ENCODE measurements at regions not wholly inside any gene's neighbourhood (a gene's known extent, or its start where the extent isn't known, plus 50 kb on each side); places are given as distances from the start of the nearest gene placed in this dataset.

DNA sequence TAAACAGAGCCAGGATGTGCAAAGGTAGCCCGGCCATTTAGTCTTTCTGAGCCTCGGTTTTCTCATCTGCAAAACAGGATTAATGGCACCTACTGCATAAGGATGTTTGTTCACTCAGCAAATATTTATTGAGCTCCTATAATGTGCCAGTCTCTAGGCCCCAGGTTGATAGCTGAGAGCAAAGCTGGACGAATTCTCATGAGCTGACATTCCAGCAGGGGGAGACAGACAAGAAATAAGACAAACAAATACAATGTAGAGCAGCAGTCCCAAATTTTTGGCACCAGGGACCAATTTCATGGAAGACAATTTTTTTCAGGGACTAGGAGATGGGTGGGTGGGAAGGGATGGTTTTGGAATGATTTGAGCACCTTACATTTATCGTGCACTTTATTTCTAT is 74.3 kb upstream of the PAX7 start:
- Histone ChIP-seq H3K4me3 (ENCODE audit: low read depth, low read length, poor library complexity, severe bottlenecking) (no peak overlapping the region), H3K9me3 (ENCODE audit: low read length) (no peaks in the 10 kb centered on the region), H3F3A (ENCODE audit: insufficient read depth, low read length) (no peaks in the 10 kb centered on the region), H3K4me2 (ENCODE audit: low read length) (no peak overlapping the region), H4K20me1 (ENCODE audit: insufficient read depth, low read length) (no peaks in the 10 kb centered on the region), H3K9ac (ENCODE audit: low read length) (no peak overlapping the region), H2AFZ (ENCODE audit: low read length) (no peak overlapping the region), H3K27ac (ENCODE audit: low read depth, low read length, poor library complexity, severe bottlenecking) (no peak overlapping the region), H3K9me2 (ENCODE audit: low read depth, low read length) (no peaks in the 10 kb centered on the region), H3K36me3 (ENCODE audit: insufficient read depth, low read length) (no peaks in the 10 kb centered on the region), H3K4me1 (ENCODE audit: insufficient read depth, low read length, severe bottlenecking) (no peaks in the 10 kb centered on the region), H3K79me2 (ENCODE audit: insufficient read depth, low read length) (no peaks in the 10 kb centered on the region), H3K27me3 (ENCODE audit: insufficient read depth, low read length) (no peaks in the 10 kb centered on the region)
- TF ChIP-seq EZH2 (IDR thresholded peaks at IDR 0.05; ENCODE audit: borderline replicate concordance, low read length) (no peak), CTCF (IDR thresholded peaks at IDR 0.05; ENCODE audit: low read length) (peak; percentile 41)

GRCh38 chr1:18557621-18558465 is 72.8 kb upstream of the PAX7 start:
- no peaks in the 10 kb centered on the region for H3K4me1 ChIP-seq (ENCODE audit: insufficient read depth, low read length, severe bottlenecking)
- H3F3A ChIP-seq (ENCODE audit: insufficient read depth, low read length), result no peaks in the 10 kb centered on the region
- no peak overlapping the region for H2AFZ ChIP-seq (ENCODE audit: low read length)
- no peak overlapping the region for H3K27ac ChIP-seq (ENCODE audit: low read depth, low read length, poor library complexity, severe bottlenecking)
- H3K4me2 ChIP-seq (ENCODE audit: low read length), result no peak overlapping the region
- H3K4me3 ChIP-seq (ENCODE audit: low read depth, low read length, poor library complexity, severe bottlenecking), result no peak overlapping the region
- H3K36me3 ChIP-seq (ENCODE audit: insufficient read depth, low read length), result no peaks in the 10 kb centered on the region
- H3K9me2 ChIP-seq (ENCODE audit: low read depth, low read length), result no peaks in the 10 kb centered on the region
- H3K27me3 ChIP-seq (ENCODE audit: insufficient read depth, low read length), result no peaks in the 10 kb centered on the region
- no peaks in the 10 kb centered on the region for H3K9me3 ChIP-seq (ENCODE audit: low read length)
- H3K9ac ChIP-seq (ENCODE audit: low read length), result no peak overlapping the region
- H3K79me2 ChIP-seq (ENCODE audit: insufficient read depth, low read length), result no peaks in the 10 kb centered on the region
- no peaks in the 10 kb centered on the region for H4K20me1 ChIP-seq (ENCODE audit: insufficient read depth, low read length)
- TF ChIP-seq CTCF (IDR thresholded peaks at IDR 0.05; ENCODE audit: low read length) (no peak), EZH2 (IDR thresholded peaks at IDR 0.05; ENCODE audit: borderline replicate concordance, low read length) (no peak)

GRCh38 chr1:18560692-18561091 is 70.0 kb upstream of the PAX7 start:
- H3K27ac ChIP-seq (ENCODE audit: low read depth, low read length, poor library complexity, severe bottlenecking), result no peak overlapping the region
- H2AFZ ChIP-seq (ENCODE audit: low read length), result no peak overlapping the region
- TF ChIP-seq CTCF (IDR thresholded peaks at IDR 0.05; ENCODE audit: low read length) (peak; percentile 31), EZH2 (IDR thresholded peaks at IDR 0.05; ENCODE audit: borderline replicate concordance, low read length) (no peak)
- no peaks in the 10 kb centered on the region for H3K9me3 ChIP-seq (ENCODE audit: low read length)
- no peaks in the 10 kb centered on the region for H3F3A ChIP-seq (ENCODE audit: insufficient read depth, low read length)
- no peaks in the 10 kb centered on the region for H3K9me2 ChIP-seq (ENCODE audit: low read depth, low read length)
- no peaks in the 10 kb centered on the region for H4K20me1 ChIP-seq (ENCODE audit: insufficient read depth, low read length)
- no peak overlapping the region for H3K9ac ChIP-seq (ENCODE audit: low read length)
- H3K27me3 ChIP-seq (ENCODE audit: insufficient read depth, low read length), result no peaks in the 10 kb centered on the region
- no peak overlapping the region for H3K4me3 ChIP-seq (ENCODE audit: low read depth, low read length, poor library complexity, severe bottlenecking)
- H3K79me2 ChIP-seq (ENCODE audit: insufficient read depth, low read length), result no peaks in the 10 kb centered on the region
- no peaks in the 10 kb centered on the region for H3K4me1 ChIP-seq (ENCODE audit: insufficient read depth, low read length, severe bottlenecking)
- H3K4me2 ChIP-seq (ENCODE audit: low read length), result no peak overlapping the region
- H3K36me3 ChIP-seq (ENCODE audit: insufficient read depth, low read length), result no peaks in the 10 kb centered on the region
